HEK293 (cell line): ENCODE measurements at regions not wholly inside any gene's neighbourhood (a gene's known extent, or its start where the extent isn't known, plus 50 kb on each side); places are given as distances from the start of the nearest gene placed in this dataset.

ENCODE experiments used
- CTCF ChIA-PET: fragments of 350-600 bp; formaldehyde crosslinking; extraction: SDS; loops from one replicate; lab custom pipeline; 2021; ENCODE audit warnings: antibody characterized with exemption; lab: Yijun Ruan, JAX
- POLR2A ChIA-PET: fragments of 300-600 bp; formaldehyde crosslinking; extraction: SDS; loops from one replicate; lab custom pipeline; 2020; ENCODE audit warnings: antibody characterized with exemption, inconsistent platforms; lab: Yijun Ruan, JAX
- H3K27ac ChIP-seq: fragments of 200-500 bp; sonication (Bioruptor generic); 2 replicates; pipeline ENCODE4 v1.5.1; 2014; ENCODE audit warnings: low read depth, low read length, control low read depth, inconsistent platforms; ENCODE audit errors: extremely low read depth
- H3K36me3 ChIP-seq, 2 experiments: fragments of 200-500 bp in 1 of 2; sonication (Bioruptor generic) in 1 of 2; 1 replicate in 1 of 2; 2 replicates in 1 of 2; pipeline ENCODE4 v1.5.1; 2014 to 2017; ENCODE audit warnings: inconsistent platforms in 2 of 2, low read length in 2 of 2; ENCODE audit not compliant: control insufficient read depth in 2 of 2, insufficient read depth in 1 of 2
- H3K4me1 ChIP-seq: fragments of 200-500 bp; sonication (Bioruptor generic); 2 replicates; pipeline ENCODE4 v1.5.1; 2014; ENCODE audit warnings: mild to moderate bottlenecking, low read length, inconsistent platforms; ENCODE audit not compliant: control insufficient read depth, insufficient read depth
- H3K4me3 ChIP-seq: 2 replicates; pipeline ENCODE4 v1.5.1; 2011; ENCODE audit warnings: low read depth, mild to moderate bottlenecking, control low read depth, low read length, moderate library complexity
- H3K9me3 ChIP-seq: fragments of 200-500 bp; sonication (Bioruptor generic); 2 replicates; pipeline ENCODE4 v1.5.1; 2014; ENCODE audit warnings: low read depth, low read length, inconsistent platforms; ENCODE audit not compliant: control insufficient read depth, insufficient read depth
- GFI1B ChIP-seq: fragments of 450-650 bp; formaldehyde crosslinking; IDR thresholded peaks from 2 replicates; pipeline ENCODE4 v1.5.1; 2016; ENCODE audit warnings: missing biosample characterization, missing genetic modification characterization
- KLF7 ChIP-seq: fragments of 450-650 bp; formaldehyde crosslinking; IDR thresholded peaks from 2 replicates; pipeline ENCODE4 v1.5.1; 2016; ENCODE audit warnings: missing biosample characterization, missing genetic modification characterization, borderline replicate concordance
- TCF7L2 ChIP-seq: IDR thresholded peaks from 2 replicates; pipeline ENCODE4 v1.6.1; 2011; ENCODE audit warnings: low read depth, mild to moderate bottlenecking, inconsistent platforms, low read length, moderate library complexity, borderline replicate concordance
- ZBTB1 ChIP-seq: fragments of 450-650 bp; formaldehyde crosslinking; IDR thresholded peaks from 2 replicates; pipeline ENCODE4 v1.5.1; 2016; ENCODE audit warnings: missing biosample characterization, missing genetic modification characterization
- ZFP3 ChIP-seq: fragments of 450-650 bp; formaldehyde crosslinking; IDR thresholded peaks from 2 replicates; pipeline ENCODE4 v1.5.1; 2016; ENCODE audit warnings: low read depth, missing biosample characterization, missing genetic modification characterization
- ZFP37 ChIP-seq: fragments of 450-650 bp; formaldehyde crosslinking; IDR thresholded peaks from 2 replicates; pipeline ENCODE4 v1.5.1; 2016; ENCODE audit warnings: missing biosample characterization, missing genetic modification characterization
- ZNF175 ChIP-seq: fragments of 450-650 bp; formaldehyde crosslinking; IDR thresholded peaks from 2 replicates; pipeline ENCODE4 v1.5.1; 2016; ENCODE audit warnings: missing biosample characterization, missing genetic modification characterization
- ZNF48 ChIP-seq: fragments of 450-650 bp; formaldehyde crosslinking; IDR thresholded peaks from 2 replicates; pipeline ENCODE4 v1.5.1; 2016; ENCODE audit warnings: missing biosample characterization, missing genetic modification characterization
- ZNF514 ChIP-seq: fragments of 450-650 bp; formaldehyde crosslinking; IDR thresholded peaks from 2 replicates; pipeline ENCODE4 v1.5.1; 2016; ENCODE audit warnings: missing biosample characterization, missing genetic modification characterization
- ZNF521 ChIP-seq: fragments of 450-650 bp; formaldehyde crosslinking; IDR thresholded peaks from 2 replicates; pipeline ENCODE4 v1.5.1; 2017; ENCODE audit warnings: missing biosample characterization, mild to moderate bottlenecking, missing genetic modification characterization
- ZNF544 ChIP-seq: fragments of 450-650 bp; formaldehyde crosslinking; IDR thresholded peaks from 2 replicates; pipeline ENCODE4 v1.5.0; 2017; ENCODE audit warnings: missing biosample characterization, missing genetic modification characterization
- ZNF629 ChIP-seq: fragments of 450-650 bp; formaldehyde crosslinking; IDR thresholded peaks from 2 replicates; pipeline ENCODE4 v1.5.1; 2017; ENCODE audit warnings: missing biosample characterization, missing genetic modification characterization
- ZNF670 ChIP-seq: fragments of 450-650 bp; formaldehyde crosslinking; IDR thresholded peaks from 2 replicates; pipeline ENCODE4 v1.5.1; 2016; ENCODE audit warnings: missing biosample characterization, missing genetic modification characterization, low read depth
- ZSCAN30 ChIP-seq: fragments of 450-650 bp; IDR thresholded peaks from 2 replicates; pipeline ENCODE4 v1.5.1; 2018; ENCODE audit warnings: missing biosample characterization, mild to moderate bottlenecking, missing genetic modification characterization, moderate library complexity
- TF ChIP-seq, protein P1 (sequence below): fragments of 450-650 bp; formaldehyde crosslinking; IDR thresholded peaks from 2 replicates; pipeline ENCODE4 v1.5.1; 2016; ENCODE audit warnings: missing biosample characterization, missing genetic modification characterization
- TF ChIP-seq, protein P2 (sequence below): fragments of 450-650 bp; formaldehyde crosslinking; IDR thresholded peaks from 2 replicates; pipeline ENCODE4 v1.5.1; 2016; ENCODE audit warnings: missing biosample characterization, missing genetic modification characterization
- TF ChIP-seq, protein P3 (sequence below): fragments of 450-650 bp; formaldehyde crosslinking; IDR thresholded peaks from 2 replicates; pipeline ENCODE4 v1.5.1; 2017; ENCODE audit warnings: missing biosample characterization, missing genetic modification characterization
- TF ChIP-seq, protein P4 (sequence below): fragments of 450-650 bp; formaldehyde crosslinking; IDR thresholded peaks from 2 replicates; pipeline ENCODE4 v1.5.1; 2016; ENCODE audit warnings: missing biosample characterization, missing genetic modification characterization
- TF ChIP-seq, protein P5 (sequence below): fragments of 450-650 bp; formaldehyde crosslinking; IDR thresholded peaks from 2 replicates; pipeline ENCODE4 v1.5.1; 2017; ENCODE audit warnings: missing biosample characterization, missing genetic modification characterization
- TF ChIP-seq, protein P6 (sequence below): fragments of 450-650 bp; formaldehyde crosslinking; IDR thresholded peaks from 2 replicates; pipeline ENCODE4 v1.5.1; 2017; ENCODE audit warnings: missing biosample characterization, missing genetic modification characterization
- TF ChIP-seq, protein P7 (sequence below): fragments of 450-650 bp; formaldehyde crosslinking; IDR thresholded peaks from 2 replicates; pipeline ENCODE4 v1.5.1; 2017; ENCODE audit warnings: missing biosample characterization, mild to moderate bottlenecking, missing genetic modification characterization, moderate library complexity

DNA sequence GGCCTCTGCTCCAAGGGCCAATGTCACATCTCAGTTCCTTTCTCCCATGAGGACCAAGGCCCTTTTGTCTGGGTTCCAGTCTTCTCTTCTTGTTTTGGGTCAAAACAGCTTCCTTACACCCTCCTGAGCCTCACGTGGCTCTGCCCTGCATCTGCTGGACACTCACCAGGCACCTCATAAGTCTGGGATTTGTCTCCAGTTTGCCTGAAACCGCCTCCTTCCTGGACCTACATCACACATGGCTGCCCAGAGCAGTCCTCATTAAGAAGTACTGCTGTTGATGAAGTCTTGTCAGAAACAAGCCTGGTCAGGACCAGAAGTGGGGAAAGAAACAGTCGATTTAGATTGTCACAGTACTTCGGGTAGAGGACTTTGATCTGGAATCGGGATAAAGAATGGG, 173.4 kb upstream of the BMPER start (continued):
- TF ChIP-seq, protein P1, sequence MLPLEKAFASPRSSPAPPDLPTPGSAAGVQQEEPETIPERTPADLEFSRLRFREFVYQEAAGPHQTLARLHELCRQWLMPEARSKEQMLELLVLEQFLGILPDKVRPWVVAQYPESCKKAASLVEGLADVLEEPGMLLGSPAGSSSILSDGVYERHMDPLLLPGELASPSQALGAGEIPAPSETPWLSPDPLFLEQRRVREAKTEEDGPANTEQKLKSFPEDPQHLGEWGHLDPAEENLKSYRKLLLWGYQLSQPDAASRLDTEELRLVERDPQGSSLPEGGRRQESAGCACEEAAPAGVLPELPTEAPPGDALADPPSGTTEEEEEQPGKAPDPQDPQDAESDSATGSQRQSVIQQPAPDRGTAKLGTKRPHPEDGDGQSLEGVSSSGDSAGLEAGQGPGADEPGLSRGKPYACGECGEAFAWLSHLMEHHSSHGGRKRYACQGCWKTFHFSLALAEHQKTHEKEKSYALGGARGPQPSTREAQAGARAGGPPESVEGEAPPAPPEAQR (tag by site-specific recombination) = no peak
- TF ChIP-seq ZBTB1 (tag by site-specific recombination) (no peak), ZNF175 (tag by site-specific recombination) (no peak), ZFP37 (tag by site-specific recombination) (no peak), ZNF521 (tag by site-specific recombination) (no peak), TCF7L2 (no peak)
- TF ChIP-seq, protein P2, sequence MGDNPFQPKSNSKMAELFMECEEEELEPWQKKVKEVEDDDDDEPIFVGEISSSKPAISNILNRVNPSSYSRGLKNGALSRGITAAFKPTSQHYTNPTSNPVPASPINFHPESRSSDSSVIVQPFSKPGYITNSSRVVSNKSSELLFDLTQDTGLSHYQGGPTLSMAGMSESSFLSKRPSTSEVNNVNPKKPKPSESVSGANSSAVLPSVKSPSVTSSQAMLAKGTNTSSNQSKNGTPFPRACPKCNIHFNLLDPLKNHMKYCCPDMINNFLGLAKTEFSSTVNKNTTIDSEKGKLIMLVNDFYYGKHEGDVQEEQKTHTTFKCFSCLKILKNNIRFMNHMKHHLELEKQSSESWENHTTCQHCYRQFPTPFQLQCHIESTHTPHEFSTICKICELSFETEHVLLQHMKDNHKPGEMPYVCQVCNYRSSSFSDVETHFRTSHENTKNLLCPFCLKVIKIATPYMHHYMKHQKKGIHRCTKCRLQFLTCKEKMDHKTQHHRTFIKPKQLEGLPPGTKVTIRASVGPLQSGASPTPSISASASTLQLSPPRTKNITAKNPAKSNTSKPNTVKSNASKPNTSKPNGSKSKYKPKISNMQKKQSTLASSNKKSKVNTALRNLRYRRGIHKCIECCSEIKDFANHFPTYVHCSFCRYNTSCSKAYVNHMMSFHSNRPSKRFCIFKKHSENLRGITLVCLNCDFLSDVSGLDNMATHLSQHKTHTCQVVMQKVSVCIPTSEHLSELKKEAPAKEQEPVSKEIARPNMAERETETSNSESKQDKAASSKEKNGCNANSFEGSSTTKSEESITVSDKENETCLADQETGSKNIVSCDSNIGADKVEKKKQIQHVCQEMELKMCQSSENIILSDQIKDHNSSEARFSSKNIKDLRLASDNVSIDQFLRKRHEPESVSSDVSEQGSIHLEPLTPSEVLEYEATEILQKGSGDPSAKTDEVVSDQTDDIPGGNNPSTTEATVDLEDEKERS (tag by site-specific recombination) = no peak
- TF ChIP-seq, all 188 proteins: peak for 0

DNA sequence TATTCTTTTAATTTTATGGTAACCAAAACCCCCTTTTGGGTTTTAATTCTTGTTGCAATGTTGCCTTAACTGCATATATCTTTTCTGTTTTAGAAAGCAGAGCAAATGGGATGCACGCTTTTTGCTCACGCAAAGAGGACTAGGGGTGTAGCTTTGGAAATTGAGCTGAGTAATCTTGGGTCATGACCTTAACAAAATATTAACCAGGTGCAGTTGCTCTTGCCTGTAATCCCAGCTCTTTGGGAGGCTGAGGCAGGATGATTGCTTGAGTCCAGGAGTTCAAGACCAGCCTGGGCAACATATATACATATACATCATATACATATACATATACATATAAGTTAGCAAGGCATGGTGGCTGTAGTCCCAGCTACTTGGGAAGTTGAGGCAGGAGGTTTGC, 172.9 kb upstream of the BMPER start:
- no peaks in the 10 kb centered on the region for H3K36me3 ChIP-seq
- TF ChIP-seq ZFP3 (tag by site-specific recombination) = no peak
- TF ChIP-seq, protein P3, sequence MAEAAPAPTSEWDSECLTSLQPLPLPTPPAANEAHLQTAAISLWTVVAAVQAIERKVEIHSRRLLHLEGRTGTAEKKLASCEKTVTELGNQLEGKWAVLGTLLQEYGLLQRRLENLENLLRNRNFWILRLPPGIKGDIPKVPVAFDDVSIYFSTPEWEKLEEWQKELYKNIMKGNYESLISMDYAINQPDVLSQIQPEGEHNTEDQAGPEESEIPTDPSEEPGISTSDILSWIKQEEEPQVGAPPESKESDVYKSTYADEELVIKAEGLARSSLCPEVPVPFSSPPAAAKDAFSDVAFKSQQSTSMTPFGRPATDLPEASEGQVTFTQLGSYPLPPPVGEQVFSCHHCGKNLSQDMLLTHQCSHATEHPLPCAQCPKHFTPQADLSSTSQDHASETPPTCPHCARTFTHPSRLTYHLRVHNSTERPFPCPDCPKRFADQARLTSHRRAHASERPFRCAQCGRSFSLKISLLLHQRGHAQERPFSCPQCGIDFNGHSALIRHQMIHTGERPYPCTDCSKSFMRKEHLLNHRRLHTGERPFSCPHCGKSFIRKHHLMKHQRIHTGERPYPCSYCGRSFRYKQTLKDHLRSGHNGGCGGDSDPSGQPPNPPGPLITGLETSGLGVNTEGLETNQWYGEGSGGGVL (tag by site-specific recombination) = no peak
- TF ChIP-seq ZNF544 = no peak
- no peak for TF ChIP-seq ZNF670 (tag by site-specific recombination)
- no peak for TF ChIP-seq ZNF48 (tag by site-specific recombination)
- TF ChIP-seq GFI1B = no peak
- no peak for TF ChIP-seq ZNF514 (tag by site-specific recombination)
- H3K27ac ChIP-seq = peak overlapping the region; percentile 10; the same call in 1 of the 2 replicates
- no peaks in the 10 kb centered on the region for H3K9me3 ChIP-seq
- H3K4me1 ChIP-seq = peaks cover 38% of the 10 kb centered on the region
- CTCF ChIA-PET = interaction anchor here (0.7 to 1.2 kb wide), 2 partner anchors 303 to 310 kb away, joined by 4 to 6 read pairs; no protein-coding TSS in a partner anchor
- H3K4me3 ChIP-seq = no peak overlapping the region
- POLR2A ChIA-PET = no interaction called here

DNA sequence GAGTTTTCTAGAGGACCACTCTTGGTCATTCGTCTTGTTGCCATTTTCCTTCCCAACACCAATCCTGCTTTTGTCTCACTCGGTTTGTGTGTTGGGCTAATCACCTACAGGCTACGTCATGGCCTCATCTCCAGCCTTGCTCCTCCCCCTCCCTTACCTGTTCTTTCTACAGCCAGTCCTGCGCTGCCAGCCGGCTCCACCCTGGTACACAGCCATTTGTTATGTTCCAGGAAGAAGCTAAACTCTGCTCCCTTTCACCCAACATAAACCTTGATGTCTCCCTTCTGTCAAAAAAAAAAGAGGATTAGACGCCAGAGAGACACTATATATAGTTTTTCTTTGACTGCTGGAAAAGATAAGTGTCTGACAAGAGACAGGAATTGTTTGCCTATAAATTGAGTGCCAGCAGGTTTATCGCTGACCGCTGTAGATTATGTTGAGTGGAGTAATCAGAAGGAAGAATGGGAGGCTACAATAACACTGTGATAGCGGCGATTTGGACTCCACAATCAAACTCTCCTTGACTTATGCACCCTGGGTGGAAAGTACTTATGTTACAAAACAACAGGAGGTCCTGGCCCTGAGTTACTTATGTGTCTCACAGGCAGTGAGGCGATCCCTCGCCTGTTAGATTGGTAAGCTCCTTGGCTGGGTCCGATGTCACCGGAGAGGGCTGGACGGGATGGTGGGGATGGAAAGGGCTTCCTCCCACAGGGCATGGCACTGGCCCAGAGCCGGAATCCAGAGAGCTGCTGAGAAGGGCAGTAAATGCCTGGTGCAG, 171.3 kb upstream of the BMPER start:
- Histone ChIP-seq H3K36me3 (no peaks in the 10 kb centered on the region), H3K4me3 (no peak overlapping the region), H3K4me1 (peaks cover 26% of the 10 kb centered on the region), H3K27ac (peak overlapping the region; percentile 72), H3K9me3 (no peaks in the 10 kb centered on the region)
- CTCF ChIA-PET = no interaction called here
- POLR2A ChIA-PET = interaction anchor here (1.4 kb wide), 1 partner anchor 9 kb away, joined by 4 read pairs; no protein-coding TSS in a partner anchor
- TF ChIP-seq, protein P4, sequence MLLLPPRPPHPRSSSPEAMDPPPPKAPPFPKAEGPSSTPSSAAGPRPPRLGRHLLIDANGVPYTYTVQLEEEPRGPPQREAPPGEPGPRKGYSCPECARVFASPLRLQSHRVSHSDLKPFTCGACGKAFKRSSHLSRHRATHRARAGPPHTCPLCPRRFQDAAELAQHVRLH (tag by site-specific recombination) = 0 out of 2 replicates have a peak, but pooled peaks have one; percentile 17
- TF ChIP-seq, protein P5, sequence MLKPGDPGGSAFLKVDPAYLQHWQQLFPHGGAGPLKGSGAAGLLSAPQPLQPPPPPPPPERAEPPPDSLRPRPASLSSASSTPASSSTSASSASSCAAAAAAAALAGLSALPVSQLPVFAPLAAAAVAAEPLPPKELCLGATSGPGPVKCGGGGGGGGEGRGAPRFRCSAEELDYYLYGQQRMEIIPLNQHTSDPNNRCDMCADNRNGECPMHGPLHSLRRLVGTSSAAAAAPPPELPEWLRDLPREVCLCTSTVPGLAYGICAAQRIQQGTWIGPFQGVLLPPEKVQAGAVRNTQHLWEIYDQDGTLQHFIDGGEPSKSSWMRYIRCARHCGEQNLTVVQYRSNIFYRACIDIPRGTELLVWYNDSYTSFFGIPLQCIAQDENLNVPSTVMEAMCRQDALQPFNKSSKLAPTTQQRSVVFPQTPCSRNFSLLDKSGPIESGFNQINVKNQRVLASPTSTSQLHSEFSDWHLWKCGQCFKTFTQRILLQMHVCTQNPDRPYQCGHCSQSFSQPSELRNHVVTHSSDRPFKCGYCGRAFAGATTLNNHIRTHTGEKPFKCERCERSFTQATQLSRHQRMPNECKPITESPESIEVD (tag by site-specific recombination) = peak; percentile 76
- TF ChIP-seq KLF7 (tag by site-specific recombination) = no peak
- TF ChIP-seq, protein P6, sequence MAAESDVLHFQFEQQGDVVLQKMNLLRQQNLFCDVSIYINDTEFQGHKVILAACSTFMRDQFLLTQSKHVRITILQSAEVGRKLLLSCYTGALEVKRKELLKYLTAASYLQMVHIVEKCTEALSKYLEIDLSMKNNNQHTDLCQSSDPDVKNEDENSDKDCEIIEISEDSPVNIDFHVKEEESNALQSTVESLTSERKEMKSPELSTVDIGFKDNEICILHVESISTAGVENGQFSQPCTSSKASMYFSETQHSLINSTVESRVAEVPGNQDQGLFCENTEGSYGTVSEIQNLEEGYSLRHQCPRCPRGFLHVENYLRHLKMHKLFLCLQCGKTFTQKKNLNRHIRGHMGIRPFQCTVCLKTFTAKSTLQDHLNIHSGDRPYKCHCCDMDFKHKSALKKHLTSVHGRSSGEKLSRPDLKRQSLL (tag by site-specific recombination) = no peak
- peak; percentile 44; the same call in 1 of the 2 replicates for TF ChIP-seq ZSCAN30 (tag by site-specific recombination)
- TF ChIP-seq, protein P7, sequence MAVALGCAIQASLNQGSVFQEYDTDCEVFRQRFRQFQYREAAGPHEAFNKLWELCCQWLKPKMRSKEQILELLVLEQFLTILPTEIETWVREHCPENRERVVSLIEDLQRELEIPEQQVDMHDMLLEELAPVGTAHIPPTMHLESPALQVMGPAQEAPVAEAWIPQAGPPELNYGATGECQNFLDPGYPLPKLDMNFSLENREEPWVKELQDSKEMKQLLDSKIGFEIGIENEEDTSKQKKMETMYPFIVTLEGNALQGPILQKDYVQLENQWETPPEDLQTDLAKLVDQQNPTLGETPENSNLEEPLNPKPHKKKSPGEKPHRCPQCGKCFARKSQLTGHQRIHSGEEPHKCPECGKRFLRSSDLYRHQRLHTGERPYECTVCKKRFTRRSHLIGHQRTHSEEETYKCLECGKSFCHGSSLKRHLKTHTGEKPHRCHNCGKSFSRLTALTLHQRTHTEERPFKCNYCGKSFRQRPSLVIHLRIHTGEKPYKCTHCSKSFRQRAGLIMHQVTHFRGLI (tag by site-specific recombination) = peak; percentile 51; the same call in 1 of the 2 replicates
- peak; percentile 47 for TF ChIP-seq ZNF629 (tag by site-specific recombination)
